ENCODE measurements at regions not wholly inside any gene's neighbourhood (a gene's known extent, or its start where the extent isn't known, plus 50 kb on each side); places are given as distances from the start of the nearest gene placed in this dataset.

GRCh38 chr9:96021551-96022444, 146.3 kb downstream of the ERCC6L2 start:
- TF ChIP-seq CTCF (IDR thresholded peaks at IDR 0.05), result no peak

- TF ChIP-seq CTCF (IDR thresholded peaks at IDR 0.05), result no peak
These were observed 145.5 kb downstream of the ERCC6L2 start for GRCh38 chr9:96020792-96021550.

- TF ChIP-seq CTCF (IDR thresholded peaks at IDR 0.05), result no peak
These were observed 144.9 kb downstream of the ERCC6L2 start for GRCh38 chr9:96020300-96020791.
